ENCODE measurements at regions not wholly inside any gene's neighbourhood (a gene's known extent, or its start where the extent isn't known, plus 50 kb on each side); places are given as distances from the start of the nearest gene placed in this dataset.
A peak's percentile ranks its signal among the peaks of the same experiment; 100 is the strongest.

DNA sequence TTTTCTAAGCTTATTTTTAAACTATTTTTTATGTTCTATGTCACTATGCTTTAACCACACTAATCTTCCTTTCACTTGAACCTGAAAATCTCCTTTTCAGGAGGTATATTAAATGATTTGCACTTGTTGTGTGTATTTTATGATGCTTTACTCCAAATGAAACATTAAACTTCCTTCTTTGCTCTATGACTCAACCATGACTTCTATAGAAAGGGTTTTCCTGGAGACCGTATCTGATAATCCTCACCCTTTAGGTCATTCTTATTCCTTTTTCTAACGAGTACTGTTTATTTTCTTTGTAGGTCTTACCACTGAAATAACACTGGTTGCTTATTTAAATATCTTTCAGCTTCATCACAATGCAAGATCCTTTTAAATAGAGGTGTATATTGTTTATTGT is 1163.2 kb downstream of the PCDH18 start:
- no peak for DNase-seq

DNA sequence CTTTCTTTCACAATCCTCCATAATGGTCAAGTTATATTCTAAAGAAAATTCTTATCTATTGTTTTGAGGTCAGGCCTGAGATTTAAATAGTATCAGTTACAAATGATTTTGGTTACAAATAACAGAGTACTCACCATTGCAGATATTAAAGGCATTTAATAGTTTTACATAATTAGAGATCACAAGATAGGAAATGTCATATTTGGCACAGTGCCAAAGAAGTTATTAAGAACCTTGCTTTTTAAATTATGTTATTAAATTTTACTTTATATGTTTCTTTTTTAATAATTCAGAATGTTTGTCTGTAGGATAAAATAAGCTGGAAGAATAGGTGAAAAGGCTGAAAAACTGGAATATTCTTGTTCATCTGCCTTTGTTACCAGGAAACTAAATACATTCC is 1174.7 kb downstream of the PCDH18 start:
- DNase-seq, result no peak

DNA sequence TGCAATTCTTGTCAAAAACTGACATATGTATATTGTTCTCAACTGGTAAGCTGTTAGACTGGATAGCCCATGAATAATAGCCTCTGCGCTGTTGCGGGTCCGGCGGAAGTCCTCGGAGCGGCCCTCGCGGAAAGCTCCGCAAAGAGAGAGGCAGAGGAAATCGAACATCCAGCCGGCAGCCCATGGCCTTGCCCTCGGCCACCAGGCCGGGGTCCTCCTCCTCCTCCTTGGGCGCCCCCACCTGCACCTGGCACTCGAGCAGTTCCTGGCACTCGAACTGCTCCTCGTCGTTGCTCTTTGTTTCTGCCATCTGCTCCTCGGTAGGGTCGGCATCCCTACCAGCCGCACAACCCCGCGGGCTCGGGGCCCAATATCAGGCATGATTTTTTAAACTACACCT is 1176.3 kb downstream of the PCDH18 start:
- DNase-seq, result peak; percentile 23 to 72

DNA sequence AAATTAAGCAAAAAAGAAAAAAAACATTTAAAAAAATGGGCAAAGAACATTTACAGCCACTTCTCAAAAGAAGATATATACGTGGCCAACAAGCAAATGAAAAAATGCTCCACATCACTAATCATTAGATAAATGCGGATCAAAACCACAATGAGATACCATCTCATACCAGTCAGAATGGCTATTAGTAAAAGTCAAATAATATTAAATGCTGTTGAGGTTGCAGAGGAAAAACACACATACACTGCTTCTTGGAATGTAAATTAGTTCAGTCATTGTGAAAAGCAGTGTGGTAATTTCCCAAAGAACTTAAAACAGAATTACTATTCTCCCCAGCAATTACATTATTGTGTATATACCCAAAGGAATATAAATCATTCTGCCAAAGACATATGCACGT is 1189.0 kb downstream of the PCDH18 start:
- no peak for DNase-seq

DNA sequence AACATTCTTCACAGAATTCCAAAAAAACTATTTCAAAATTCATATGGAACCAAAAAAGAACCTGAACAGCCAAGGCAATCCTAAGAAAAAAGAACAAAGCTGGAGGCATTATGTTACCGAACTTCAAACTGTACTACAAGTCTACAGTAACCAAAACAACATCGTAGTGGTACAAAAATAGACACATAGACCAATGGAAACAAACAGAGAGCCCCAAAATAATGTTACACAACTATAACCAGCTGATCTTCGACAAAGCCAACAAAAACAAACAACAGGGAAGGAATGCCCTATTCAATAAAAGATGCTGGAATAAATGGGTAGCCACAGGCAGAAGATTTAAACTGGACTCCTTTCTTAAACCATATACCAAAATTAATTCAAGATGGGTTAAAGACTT is 1189.6 kb downstream of the PCDH18 start:
- no peak for DNase-seq

DNA sequence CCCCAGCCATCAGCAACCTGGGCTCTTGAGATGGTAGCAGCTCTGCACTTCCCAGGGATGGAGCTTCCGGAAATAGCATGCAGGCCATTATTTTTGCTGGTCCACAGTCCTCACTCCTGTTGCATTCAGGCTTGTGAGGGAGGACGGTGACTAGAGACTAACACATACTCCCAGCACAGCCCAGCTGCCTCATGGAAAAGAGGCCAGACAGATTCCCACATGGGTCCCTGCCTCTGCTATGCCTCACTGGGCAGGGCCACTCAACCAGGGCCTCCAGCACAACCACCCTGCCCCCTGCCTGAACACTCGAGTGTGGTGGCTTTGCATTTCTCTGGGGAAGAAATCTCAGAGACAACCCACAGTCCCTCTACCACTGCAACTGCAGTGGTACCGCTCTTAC is 1195.1 kb downstream of the PCDH18 start:
- no peak for DNase-seq

DNA sequence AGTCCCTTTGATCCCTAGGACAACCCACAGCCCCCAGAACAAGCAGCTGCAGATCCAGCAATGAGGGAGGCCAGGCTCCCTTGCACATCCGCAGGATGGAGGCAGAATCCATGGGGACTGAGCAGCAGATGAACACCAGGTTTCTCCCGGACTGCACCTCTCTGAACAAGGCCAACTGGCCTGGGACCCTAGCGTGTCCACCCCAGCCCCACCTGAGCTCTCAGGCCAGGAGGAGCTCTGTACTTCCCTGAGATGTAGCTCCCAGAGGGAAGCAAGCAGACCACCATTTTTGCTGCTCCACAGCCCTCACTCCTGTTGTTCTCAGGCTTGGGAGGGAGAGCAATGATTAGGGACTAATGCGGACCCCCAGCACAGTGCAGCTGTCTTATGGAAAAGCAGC is 1195.8 kb downstream of the PCDH18 start:
- no peak for DNase-seq

DNA sequence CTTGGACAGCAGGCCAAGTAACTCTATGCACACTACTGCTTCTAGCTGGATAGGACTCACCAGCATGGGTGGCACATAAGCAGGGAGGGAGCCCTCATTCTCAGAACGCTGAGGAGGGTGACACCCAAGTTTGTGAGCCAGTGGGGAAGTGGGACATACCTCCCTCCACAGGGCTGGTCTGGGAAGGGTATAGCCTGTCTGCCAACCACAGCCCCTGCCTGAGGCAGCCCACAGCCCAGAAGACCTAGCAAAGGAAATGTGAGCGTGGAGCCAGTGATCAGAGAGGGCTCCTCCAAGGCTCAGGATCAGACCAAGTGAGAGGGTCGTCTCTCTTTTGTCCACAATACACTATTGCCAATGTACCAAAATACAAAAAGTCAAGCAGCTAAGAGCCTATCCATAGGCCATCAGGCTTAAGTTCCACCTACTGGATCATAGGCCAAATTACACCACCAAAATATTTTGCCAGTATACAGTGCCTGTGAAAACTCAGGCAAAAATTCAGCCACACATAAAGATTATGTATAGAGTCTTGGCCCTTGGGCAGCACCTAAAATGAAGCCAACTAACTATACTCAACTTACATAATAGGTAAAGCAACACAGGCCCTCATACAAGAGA is 1203.1 kb downstream of the PCDH18 start:
- peak in 1 of 2 experiments; percentile 5 for DNase-seq

DNA sequence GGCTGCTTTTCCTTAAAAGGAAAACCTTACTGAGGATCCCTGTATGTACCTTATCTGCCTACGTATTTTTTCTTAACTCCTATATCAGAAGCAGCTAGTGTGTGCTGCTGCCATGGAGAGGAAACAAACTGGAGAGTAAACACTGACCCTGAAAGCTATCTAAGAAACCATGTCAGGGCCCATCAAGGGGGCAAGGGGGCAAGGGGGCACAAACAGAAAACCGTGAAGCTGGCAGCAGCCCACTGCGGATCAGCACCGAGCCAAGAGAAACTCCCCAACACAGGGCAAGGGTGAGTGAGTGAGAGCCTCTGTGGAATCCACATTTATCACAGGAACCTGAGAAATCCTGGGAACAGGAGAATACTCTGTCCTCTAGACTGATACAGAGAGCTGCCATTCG is 1204.2 kb downstream of the PCDH18 start:
- DNase-seq, result no peak

DNA sequence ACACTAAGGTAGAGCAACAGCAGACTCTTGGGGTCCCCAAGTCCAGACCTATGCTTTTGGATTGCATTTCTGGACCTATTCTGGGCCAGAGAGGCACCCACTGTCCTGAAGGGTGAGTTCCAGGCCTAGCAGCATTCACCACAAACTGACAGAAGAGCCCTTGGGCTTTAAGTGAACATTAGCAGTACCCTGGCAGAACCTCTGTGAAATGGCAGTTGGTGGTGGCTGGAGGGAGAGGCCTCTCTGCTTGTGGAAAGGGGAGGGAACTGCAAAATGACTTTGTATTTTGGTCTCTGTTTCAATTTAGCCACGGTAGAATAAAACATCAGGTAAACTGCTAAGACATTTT is 1211.9 kb downstream of the PCDH18 start:
- DNase-seq, result no peak

DNA sequence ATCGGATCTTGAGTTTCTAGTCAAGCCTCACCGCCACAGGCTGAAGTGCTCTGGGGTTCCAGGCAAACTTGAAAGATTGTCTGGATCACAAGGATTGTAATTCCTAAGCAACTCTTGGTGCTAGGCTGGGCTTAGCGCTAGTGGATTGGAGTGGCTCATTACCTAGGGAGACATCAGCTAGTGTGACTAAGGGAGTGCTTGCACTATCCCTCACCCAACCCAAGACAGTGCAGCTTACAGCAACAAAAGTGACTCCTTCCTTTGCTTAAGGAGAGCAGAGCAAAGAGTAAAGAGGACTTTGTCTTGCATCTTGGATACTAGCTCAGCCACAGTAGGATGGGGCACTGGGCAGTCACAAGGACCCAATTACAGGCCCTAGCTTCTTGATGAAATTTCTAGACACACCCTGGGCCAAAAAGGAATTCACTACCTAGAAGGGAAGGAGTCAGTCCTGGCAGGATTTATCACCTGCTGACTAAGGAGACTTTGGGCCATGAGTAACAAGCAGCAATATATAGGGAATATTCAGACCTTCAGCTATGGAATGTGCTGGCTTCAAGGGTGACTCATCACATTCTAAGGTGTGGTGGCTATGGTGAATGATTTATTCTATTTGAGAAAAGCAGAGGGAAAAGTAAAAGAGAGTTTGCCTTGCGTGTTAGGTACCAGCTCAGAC is 1212.4 kb downstream of the PCDH18 start:
- DNase-seq, result no peak

DNA sequence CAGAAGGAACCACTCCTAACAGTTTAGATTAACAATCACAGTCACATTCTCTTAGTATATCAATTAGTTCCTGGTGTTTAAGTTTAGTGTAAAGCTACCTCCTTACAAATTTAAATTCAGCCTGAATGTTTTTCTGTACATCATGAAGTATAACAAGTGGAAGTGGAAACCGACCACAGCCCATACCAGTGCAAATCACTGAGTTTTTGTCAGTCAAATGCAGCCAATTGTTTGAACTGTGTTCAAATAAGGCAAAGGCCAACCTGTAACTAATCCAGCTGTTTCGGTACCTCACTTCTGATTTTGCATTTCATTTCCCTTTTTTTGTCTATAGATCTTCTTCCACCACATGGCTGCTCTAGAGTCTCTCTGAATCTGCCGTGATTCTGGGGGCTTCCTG is 1215.3 kb downstream of the PCDH18 start:
- DNase-seq, result no peak

DNA sequence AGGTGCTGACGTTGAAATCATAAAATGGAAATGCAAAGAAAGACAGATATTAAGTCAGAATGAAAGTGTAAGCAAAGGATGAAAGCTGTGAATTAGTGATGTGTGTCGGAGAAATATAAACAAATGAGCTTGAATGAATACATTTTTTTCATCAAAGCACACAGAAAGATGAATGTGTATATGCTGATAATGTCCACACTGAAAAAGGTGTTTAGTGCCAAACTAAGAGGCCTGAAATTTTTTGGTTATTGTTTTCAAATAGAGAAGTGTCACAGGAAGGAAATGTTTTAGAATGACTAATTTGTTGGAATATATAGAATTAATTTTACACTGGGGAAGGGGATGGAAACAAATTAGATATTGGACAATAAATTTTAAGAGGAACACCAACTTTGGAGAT is 1217.6 kb downstream of the PCDH18 start:
- DNase-seq, result no peak

DNA sequence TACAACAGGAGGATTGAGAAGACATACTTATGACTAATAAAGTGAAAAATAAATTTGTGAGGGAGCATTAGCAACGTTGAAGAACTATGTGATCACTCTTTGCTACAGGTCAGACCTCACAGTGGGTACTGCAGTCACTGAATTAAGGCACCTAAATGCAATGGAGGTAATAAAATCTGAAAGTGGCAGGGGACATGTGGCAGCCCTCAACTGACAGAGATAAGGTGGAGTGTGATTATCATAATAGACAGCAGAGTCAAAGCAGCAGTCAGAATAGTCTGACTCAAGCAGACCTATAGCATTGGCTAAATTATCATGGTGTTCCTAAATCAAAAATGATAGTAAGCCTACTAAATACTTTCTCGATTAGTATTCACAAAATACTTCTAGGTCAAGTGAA is 1220.5 kb downstream of the PCDH18 start:
- no peak for DNase-seq

DNA sequence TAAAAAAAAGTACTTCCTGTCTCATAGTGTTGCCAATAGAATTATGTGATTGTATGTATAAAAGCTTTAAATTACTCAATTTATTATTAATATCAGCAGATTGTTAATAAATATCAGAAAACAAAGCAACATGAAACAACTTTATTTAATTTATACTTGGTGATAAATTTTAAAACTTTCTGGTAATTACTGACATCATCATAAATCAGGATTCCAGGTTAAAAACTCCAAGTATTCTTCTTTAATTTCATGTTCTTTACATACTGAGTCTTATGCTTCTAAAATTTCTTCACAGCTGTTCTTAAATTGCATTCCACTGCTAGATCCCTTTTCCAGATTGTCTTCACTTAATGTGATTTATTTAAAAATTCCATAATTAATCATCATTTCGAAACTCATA is 1224.5 kb downstream of the PCDH18 start:
- DNase-seq, result no peak

DNA sequence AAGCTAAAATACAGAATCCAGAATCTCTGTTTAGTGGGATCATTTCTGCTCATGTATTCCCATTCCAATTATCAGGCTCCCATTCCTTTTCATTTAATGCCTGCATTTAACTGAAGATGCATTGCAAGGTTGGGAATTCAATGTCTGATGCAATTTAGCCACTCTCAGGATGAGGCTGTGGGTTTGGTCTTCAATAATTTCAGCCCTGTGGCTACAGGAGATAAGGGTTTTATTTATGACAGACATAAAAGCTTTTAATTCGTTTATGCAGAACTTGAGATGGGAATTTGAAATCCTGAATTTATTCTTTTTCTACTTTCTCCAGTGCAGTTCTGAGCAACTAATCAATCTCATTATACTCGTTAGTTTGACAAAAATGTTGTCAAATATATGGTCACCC is 1225.9 kb downstream of the PCDH18 start:
- DNase-seq, result no peak

DNA sequence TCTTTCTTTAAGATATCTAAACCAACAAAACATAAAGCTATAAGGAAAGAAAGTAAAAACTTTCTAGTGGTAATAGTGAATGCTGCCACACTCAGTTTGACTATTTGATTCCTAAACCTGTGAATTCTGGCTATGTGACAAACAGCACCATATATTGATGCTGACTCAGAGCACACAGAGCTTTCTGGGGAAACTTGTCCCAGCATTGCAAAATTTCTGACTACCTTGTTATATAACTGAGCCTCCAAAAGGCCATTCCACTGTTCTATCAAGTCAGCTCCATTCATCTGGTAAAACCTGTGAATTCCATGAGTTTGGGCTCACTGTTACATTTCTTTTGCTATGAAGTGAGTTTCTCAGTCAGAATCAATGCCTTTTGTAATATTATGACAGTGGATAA is 1229.7 kb downstream of the PCDH18 start:
- DNase-seq, result no peak

DNA sequence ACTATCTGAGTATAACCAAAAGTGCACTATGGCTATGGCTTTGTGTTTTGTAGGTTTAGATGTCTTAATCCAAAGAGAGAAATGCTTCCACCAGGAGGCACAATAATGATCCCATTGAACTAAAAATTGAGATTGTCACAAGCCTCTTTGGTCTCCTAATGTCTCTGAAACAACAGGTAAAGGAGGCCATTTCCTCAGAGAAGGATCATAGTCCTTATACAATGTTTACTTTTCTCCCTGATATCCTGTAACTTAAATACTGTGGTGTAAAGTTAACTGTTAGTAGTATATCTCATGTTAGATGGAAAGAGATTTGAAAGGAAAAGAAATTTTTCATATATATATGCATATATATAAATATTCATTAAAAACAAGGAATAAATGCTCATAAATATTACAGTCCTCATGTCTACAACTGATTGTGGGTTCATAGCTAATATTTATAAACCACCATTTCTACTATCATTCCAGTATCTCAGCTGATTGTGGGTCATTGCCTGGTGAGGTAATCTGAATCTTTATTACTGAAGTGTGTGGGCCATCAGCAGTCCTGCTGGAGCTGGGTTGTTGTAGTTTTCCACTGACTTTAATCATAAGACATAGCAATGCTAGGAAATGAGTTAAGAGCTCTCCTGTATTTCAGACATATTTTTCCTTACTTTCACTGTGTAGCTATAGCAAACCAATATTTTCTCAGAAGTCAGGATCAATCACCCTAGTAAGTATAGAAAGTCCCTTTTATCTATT is 1230.4 kb downstream of the PCDH18 start:
- no peak for DNase-seq

DNA sequence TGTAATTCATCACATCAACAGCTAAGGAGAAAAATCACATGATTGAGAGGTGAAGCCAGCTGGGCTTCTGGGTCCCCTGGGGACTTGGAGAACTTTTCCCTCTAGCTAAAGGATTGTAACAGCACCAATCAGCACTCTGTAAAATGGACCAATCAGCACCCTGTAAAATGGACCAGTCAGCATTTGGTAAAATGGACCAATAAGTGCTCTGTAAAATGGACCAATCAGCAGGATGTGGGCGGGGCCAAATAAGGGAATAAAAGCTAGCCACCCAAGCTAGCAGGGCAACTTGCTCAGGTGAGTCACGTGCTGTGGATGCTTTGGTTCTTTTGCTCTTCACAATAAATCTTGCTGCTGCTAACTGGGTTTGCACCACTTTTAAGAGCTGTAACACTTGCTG is 1248.3 kb downstream of the PCDH18 start:
- DNase-seq, result no peak

DNA sequence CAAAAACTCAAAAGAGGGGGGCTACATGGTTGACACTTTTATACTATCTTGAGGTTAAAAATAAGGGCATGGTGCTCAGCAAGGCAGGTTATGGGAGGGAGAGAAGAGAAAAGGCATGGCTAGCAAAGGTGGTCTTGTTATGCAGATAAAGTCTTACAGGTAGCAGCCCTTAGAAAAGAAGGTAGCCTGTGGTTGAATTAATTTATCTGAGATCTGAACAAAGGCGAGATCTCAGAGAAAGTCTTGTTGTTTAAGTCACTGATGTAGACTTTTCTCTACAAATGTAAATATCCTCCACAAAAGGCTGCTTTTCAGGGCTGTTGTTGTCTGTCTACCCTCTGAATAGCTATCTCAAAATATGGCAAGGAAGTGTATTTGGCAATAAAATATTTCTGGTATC is 1250.4 kb downstream of the PCDH18 start:
- DNase-seq, result no peak

DNA sequence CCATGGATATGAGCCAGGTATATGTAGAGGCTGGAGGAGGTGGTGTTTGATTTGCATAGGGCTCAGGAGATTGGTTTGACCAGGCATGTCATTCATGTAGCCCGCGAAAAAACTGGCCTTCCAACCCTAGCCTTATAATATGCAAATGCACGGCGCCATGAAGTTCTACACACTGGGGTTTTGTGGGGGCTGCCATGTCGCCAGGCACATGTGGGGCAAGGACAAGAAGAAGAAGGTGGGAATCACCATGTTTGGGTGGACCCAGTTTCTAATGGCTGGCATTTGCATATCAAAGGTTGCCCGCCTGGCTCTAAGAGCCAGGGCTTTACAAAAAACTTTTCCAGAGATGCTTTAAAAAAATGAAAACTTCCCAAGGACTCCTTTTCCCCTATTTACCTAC is 1251.0 kb downstream of the PCDH18 start:
- DNase-seq, result no peak

DNA sequence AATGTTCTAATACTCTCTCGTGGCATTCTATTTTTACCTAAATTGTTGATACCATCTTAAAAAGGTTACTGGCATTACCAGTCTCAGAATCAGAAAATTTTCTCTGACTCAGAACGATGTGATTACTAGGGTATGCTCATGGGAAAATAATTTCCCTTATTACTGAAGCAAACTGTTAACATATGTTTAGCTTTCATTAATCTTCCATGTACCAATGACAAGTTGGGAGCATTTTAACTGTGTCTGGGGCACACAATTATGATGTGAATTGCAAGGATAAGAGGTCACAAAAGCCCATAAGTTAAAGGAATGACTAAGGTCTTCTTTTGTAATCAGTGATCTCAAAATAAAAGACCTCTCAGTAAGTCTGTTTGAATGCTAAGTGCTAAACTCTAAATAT is 1254.6 kb downstream of the PCDH18 start:
- DNase-seq, result no peak

DNA sequence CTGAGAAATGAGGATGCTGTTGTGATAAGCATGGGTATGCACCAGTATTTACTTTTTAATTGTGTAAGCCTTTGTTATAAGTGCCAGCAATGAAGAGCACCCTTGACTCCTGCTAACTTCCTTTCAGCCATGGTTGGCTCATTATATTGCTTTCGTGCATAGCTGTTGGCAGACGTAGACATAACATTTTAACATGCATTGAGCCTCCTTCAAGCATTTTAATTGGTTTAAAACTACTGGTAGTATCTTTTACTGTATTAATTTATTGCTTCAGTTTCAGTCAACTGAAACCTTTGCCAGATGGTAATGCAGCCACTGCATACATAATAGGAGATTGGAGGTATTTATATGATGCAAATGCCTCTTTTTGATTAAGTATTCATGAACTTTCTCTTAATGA is 1285.4 kb downstream of the PCDH18 start:
- peak in 1 of 2 experiments; percentile 30 for DNase-seq

DNA sequence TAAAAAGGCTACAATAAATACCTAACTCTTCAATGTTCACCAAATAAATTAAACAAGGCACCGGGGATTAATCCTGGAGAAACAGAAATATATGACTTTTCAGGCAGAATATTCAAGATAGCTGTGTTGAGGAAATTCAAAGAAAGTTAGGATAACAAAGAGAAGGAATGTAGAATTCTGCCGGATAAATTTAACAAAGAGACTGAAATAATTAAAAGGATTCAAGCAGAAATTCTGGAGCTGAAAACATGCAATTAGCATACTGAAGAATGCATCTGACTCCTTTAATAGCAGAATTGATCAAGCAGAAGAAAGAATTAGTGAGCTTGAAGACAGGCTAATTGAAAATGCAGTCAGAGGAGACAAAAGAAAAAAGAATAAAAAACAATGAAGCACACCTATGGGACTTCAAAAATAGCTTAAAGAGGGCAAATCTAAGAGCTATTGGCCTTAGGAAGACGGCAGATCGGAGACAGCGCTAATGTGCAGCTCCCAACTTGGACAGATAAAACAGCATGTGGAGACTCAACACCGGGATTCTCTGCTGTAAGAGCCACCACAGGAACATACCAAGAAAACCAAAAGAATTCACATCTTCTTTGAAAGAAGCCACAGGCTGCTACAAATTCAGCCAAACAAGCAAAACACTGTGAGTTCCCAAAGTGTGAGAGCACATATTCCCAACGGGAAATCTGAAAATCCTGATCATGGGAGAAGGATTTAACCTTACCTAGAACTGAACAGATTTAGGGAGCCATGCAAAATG is 1290.9 kb downstream of the PCDH18 start:
- no peak for DNase-seq
